ENCODE measurements at regions not wholly inside any gene's neighbourhood (a gene's known extent, or its start where the extent isn't known, plus 50 kb on each side); places are given as distances from the start of the nearest gene placed in this dataset.

- H3K9me3 ChIP-seq (ENCODE audit: control extremely low read depth in 1 of 3, control insufficient read depth in 2 of 3, insufficient read depth in 1 of 3, low read length in 2 of 3): peaks cover 0 to 4% (median 0%) of the 10 kb centered on the region in 3 donors
- no peaks in the 10 kb centered on the region for H3K36me3 ChIP-seq (replicated peaks in 1 of 2; ENCODE audit: control extremely low read depth in 1 of 2, control insufficient read depth in 1 of 2, extremely low read depth in 1 of 2, insufficient read depth in 2 of 2, low read length in 1 of 2)
- TF ChIP-seq EZH2 (IDR thresholded peaks at IDR 0.05; ENCODE audit: borderline replicate concordance, insufficient read depth, low read depth, low read length, poor library complexity, severe bottlenecking): no peak
- TF ChIP-seq CTCF (IDR thresholded peaks at IDR 0.05): no peak
- no peak overlapping the region for H3K27ac ChIP-seq (ENCODE audit: low read length in 2 of 2)
- WGBS (ENCODE audit: insufficient coverage): no CpG with 5 or more reads among the region's 1 CpG
- H3K4me3 ChIP-seq (ENCODE audit: control extremely low read depth in 1 of 5, extremely low read depth in 1 of 5, insufficient read depth in 1 of 5, low read depth in 2 of 5, low read length in 4 of 5): no peak overlapping the region
- H3K4me3 Mint-ChIP-seq: no peak overlapping the region
- intact Hi-C loops (cut with micrococcal nuclease): no loop called here
- no peak overlapping the region for H2AFZ ChIP-seq (ENCODE audit: insufficient read depth, low read depth, low read length, poor library complexity, severe bottlenecking)
- no peaks in the 10 kb centered on the region for H3K4me1 ChIP-seq (ENCODE audit: control insufficient read depth in 2 of 2, insufficient read depth in 2 of 2, low read length in 2 of 2)
- H3K9ac ChIP-seq (ENCODE audit: low read length): no peak overlapping the region
- no peaks in the 10 kb centered on the region for H3K79me2 ChIP-seq (ENCODE audit: control insufficient read depth, insufficient read depth, low read length)
- no peaks in the 10 kb centered on the region for H3K27me3 Mint-ChIP-seq
- no peaks in the 10 kb centered on the region for H3K9me3 Mint-ChIP-seq (ENCODE audit: insufficient read depth)
- H3K27me3 ChIP-seq (replicated peaks in 1 of 4; ENCODE audit: control extremely low read depth in 1 of 4, control insufficient read depth in 3 of 4, insufficient read depth in 4 of 4, low read length in 3 of 4): no peaks in the 10 kb centered on the region
- H3K4me1 Mint-ChIP-seq: no peaks in the 10 kb centered on the region
- H4K20me1 ChIP-seq (ENCODE audit: control insufficient read depth, insufficient read depth, low read length, poor library complexity, severe bottlenecking): no peaks in the 10 kb centered on the region
- ChIA-PET CTCF (no interaction called here), POLR2A (no interaction called here)
- H3K4me2 ChIP-seq (replicated peaks; ENCODE audit: low read depth, low read length, poor library complexity, severe bottlenecking): no peak overlapping the region
- ATAC-seq (ENCODE audit: low read depth) (no peak), DNase-seq (no peak)
- no peak overlapping the region for H3K27ac Mint-ChIP-seq
Measured at GRCh38 chr4:36652857-36653256, 371.4 kb downstream of the DTHD1 start.

- H3K4me2 ChIP-seq (replicated peaks; ENCODE audit: low read depth, low read length, poor library complexity, severe bottlenecking): no peak overlapping the region
- no peak overlapping the region for H3K4me3 ChIP-seq (ENCODE audit: control extremely low read depth in 1 of 5, extremely low read depth in 1 of 5, insufficient read depth in 1 of 5, low read depth in 2 of 5, low read length in 4 of 5)
- H3K4me3 Mint-ChIP-seq: no peak overlapping the region
- no peaks in the 10 kb centered on the region for H3K4me1 Mint-ChIP-seq
- no peaks in the 10 kb centered on the region for H3K79me2 ChIP-seq (ENCODE audit: control insufficient read depth, insufficient read depth, low read length)
- no peaks in the 10 kb centered on the region for H3K9me3 ChIP-seq (ENCODE audit: control extremely low read depth in 1 of 3, control insufficient read depth in 2 of 3, insufficient read depth in 1 of 3, low read length in 2 of 3)
- H3K27ac ChIP-seq (ENCODE audit: low read length in 2 of 2): no peak overlapping the region
- no peaks in the 10 kb centered on the region for H3K36me3 ChIP-seq (replicated peaks in 1 of 2; ENCODE audit: control extremely low read depth in 1 of 2, control insufficient read depth in 1 of 2, extremely low read depth in 1 of 2, insufficient read depth in 2 of 2, low read length in 1 of 2)
- TF ChIP-seq EZH2 (IDR thresholded peaks at IDR 0.05; ENCODE audit: borderline replicate concordance, insufficient read depth, low read depth, low read length, poor library complexity, severe bottlenecking) (no peak), CTCF (IDR thresholded peaks at IDR 0.05) (no peak)
- H3K27me3 ChIP-seq (replicated peaks in 1 of 4; ENCODE audit: control extremely low read depth in 1 of 4, control insufficient read depth in 3 of 4, insufficient read depth in 4 of 4, low read length in 3 of 4): no peaks in the 10 kb centered on the region
- no peak for DNase-seq
- no peaks in the 10 kb centered on the region for H3K9me3 Mint-ChIP-seq (ENCODE audit: insufficient read depth)
- no peak overlapping the region for H2AFZ ChIP-seq (ENCODE audit: insufficient read depth, low read depth, low read length, poor library complexity, severe bottlenecking)
- intact Hi-C loops (cut with micrococcal nuclease): no loop called here
- no peaks in the 10 kb centered on the region for H4K20me1 ChIP-seq (ENCODE audit: control insufficient read depth, insufficient read depth, low read length, poor library complexity, severe bottlenecking)
- no peaks in the 10 kb centered on the region for H3K27me3 Mint-ChIP-seq
- no peak overlapping the region for H3K9ac ChIP-seq (ENCODE audit: low read length)
- 57% methylated on average over 1 of the region's 3 CpGs for WGBS (ENCODE audit: insufficient coverage)
- no peak for ATAC-seq (ENCODE audit: low read depth)
- H3K4me1 ChIP-seq (ENCODE audit: control insufficient read depth in 2 of 2, insufficient read depth in 2 of 2, low read length in 2 of 2): no peaks in the 10 kb centered on the region
- H3K27ac Mint-ChIP-seq: no peak overlapping the region
- ChIA-PET POLR2A (no interaction called here), CTCF (no interaction called here)
Measured at GRCh38 chr4:36665985-36666527, 384.6 kb downstream of the DTHD1 start.

Measured in B cell (primary cell).